ENCODE measurements at regions not wholly inside any gene's neighbourhood (a gene's known extent, or its start where the extent isn't known, plus 50 kb on each side); places are given as distances from the start of the nearest gene placed in this dataset.
A peak's percentile ranks its signal among the peaks of the same experiment; 100 is the strongest.

GRCh38 chr7:116083796-116084195 lies 53.2 kb upstream of the TFEC start:
- DNase-seq: no peak

- DNase-seq: peak in 2 of 3 donors; percentile 50 to 62
Observed at GRCh38 chr7:116086547-116087045, 56.0 kb upstream of the TFEC start.

- peak; percentile 34 to 82 (median 76) for DNase-seq
Observed at GRCh38 chr7:116087291-116087690, 56.7 kb upstream of the TFEC start.

- peak in 2 of 3 donors; percentile 5 to 26 for DNase-seq
Observed at GRCh38 chr7:116087984-116088383, 57.4 kb upstream of the TFEC start.

- DNase-seq: no peak
Observed at GRCh38 chr7:116089293-116089692, 58.7 kb upstream of the TFEC start.

- DNase-seq: no peak
Observed at GRCh38 chr7:116093516-116094301, 63.1 kb upstream of the TFEC start.

GRCh38 chr7:116095396-116095795 lies 64.8 kb upstream of the TFEC start:
- DNase-seq: peak; percentile 25 to 62 (median 51)

GRCh38 chr7:116097365-116098009 lies 66.9 kb upstream of the TFEC start:
- peak; percentile 33 to 65 (median 59) for DNase-seq

- DNase-seq: no peak
Observed at GRCh38 chr7:116098175-116098574, 67.6 kb upstream of the TFEC start.

- no peak for DNase-seq
Observed at GRCh38 chr7:116100626-116101025, 70.1 kb upstream of the TFEC start.

GRCh38 chr7:116101704-116102103 lies 71.1 kb upstream of the TFEC start:
- no peak for DNase-seq

- peak; percentile 63 to 80 (median 76) for DNase-seq
Observed at GRCh38 chr7:116111475-116111874, 80.9 kb upstream of the TFEC start.

GRCh38 chr7:116113310-116113709 lies 82.7 kb upstream of the TFEC start:
- DNase-seq: no peak

- DNase-seq: no peak
Observed at GRCh38 chr7:116120839-116121238, 89.5 kb upstream of the TES start.

GRCh38 chr7:116122972-116123595 lies 87.3 kb upstream of the TES start:
- peak; percentile 67 to 80 (median 75) for DNase-seq

GRCh38 chr7:116128139-116128538 lies 82.2 kb upstream of the TES start:
- no peak for DNase-seq

- DNase-seq: no peak
Observed at GRCh38 chr7:116135306-116135705, 75.0 kb upstream of the TES start.

GRCh38 chr7:116138202-116138801 lies 72.0 kb upstream of the TES start:
- peak; percentile 72 to 86 (median 78) for DNase-seq

GRCh38 chr7:116139007-116139406 lies 71.3 kb upstream of the TES start:
- no peak for DNase-seq

- DNase-seq: no peak
Observed at GRCh38 chr7:116139807-116140206, 70.5 kb upstream of the TES start.

- peak in 1 of 3 donors; percentile 24 for DNase-seq
Observed at GRCh38 chr7:116142374-116142773, 68.0 kb upstream of the TES start.

- no peak for DNase-seq
Observed at GRCh38 chr7:116142850-116143249, 67.5 kb upstream of the TES start.

- DNase-seq: no peak
Observed at GRCh38 chr7:116145245-116145852, 65.0 kb upstream of the TES start.

Data from suppressor macrophage treated with lipopolysaccharide for 1 hour (primary cell).